DOHH2 (cell line): ENCODE measurements at regions not wholly inside any gene's neighbourhood (a gene's known extent, or its start where the extent isn't known, plus 50 kb on each side); places are given as distances from the start of the nearest gene placed in this dataset.

ENCODE experiments used
- H3F3A ChIP-seq: fragments of 200-600 bp; sonication (generic), shearing (Covaris generic); 2 replicates; pipeline ENCODE4 v1.6.0; 2016; ENCODE audit warnings: antibody characterized with exemption, mild to moderate bottlenecking; ENCODE audit not compliant: control insufficient read depth, insufficient read depth
- H3K27ac ChIP-seq: fragments of 200-600 bp; sonication (generic); 2 replicates; pipeline ENCODE4 v1.5.1; 2014; ENCODE audit warnings: low read depth, mild to moderate bottlenecking, low read length, moderate library complexity
- H3K27me3 ChIP-seq: fragments of 200-600 bp; sonication (generic); 2 replicates; pipeline ENCODE4 v1.6.1; 2014; ENCODE audit warnings: mild to moderate bottlenecking, low read length, mixed read lengths; ENCODE audit not compliant: control insufficient read depth
- H3K36me3 ChIP-seq: fragments of 200-600 bp; sonication (generic); 2 replicates; pipeline ENCODE4 v1.6.1; 2014; ENCODE audit warnings: mild to moderate bottlenecking, low read length, moderate library complexity, mixed read lengths; ENCODE audit not compliant: control insufficient read depth
- H3K4me1 ChIP-seq: fragments of 200-600 bp; sonication (generic); 2 replicates; pipeline ENCODE4 v1.6.1; 2014; ENCODE audit warnings: mild to moderate bottlenecking, low read length, mixed read lengths; ENCODE audit not compliant: control insufficient read depth
- H3K4me2 ChIP-seq: fragments of 200-600 bp; sonication (generic); 2 replicates; pipeline ENCODE4 v1.6.0; 2014; ENCODE audit warnings: mild to moderate bottlenecking, low read length, moderate library complexity
- H3K4me3 ChIP-seq: fragments of 200-600 bp; sonication (generic); 2 replicates; pipeline ENCODE4 v1.5.1; 2014; ENCODE audit warnings: mild to moderate bottlenecking, low read length, mixed read lengths
- H3K79me2 ChIP-seq: fragments of 200-600 bp; sonication (generic); 2 replicates; pipeline ENCODE4 v1.6.1; 2014; ENCODE audit warnings: mild to moderate bottlenecking, low read length, mixed read lengths; ENCODE audit not compliant: control insufficient read depth
- H3K9me2 ChIP-seq: fragments of 200-600 bp; sonication (generic); replicated peaks from 2 replicates; pipeline ENCODE4 v1.6.1; 2014; ENCODE audit warnings: mild to moderate bottlenecking, low read length, mixed read lengths; ENCODE audit not compliant: control insufficient read depth
- H3K9me3 ChIP-seq: fragments of 200-600 bp; sonication (generic); 2 replicates; pipeline ENCODE4 v1.6.1; 2014; ENCODE audit warnings: antibody characterized with exemption, low read length, mixed read lengths; ENCODE audit not compliant: control insufficient read depth, insufficient read depth
- H4K20me1 ChIP-seq: fragments of 200-600 bp; sonication (generic); 2 replicates; pipeline ENCODE4 v1.6.0; 2014; ENCODE audit warnings: low read depth, mild to moderate bottlenecking, antibody characterized with exemption, low read length, moderate library complexity; ENCODE audit not compliant: control insufficient read depth, insufficient read depth
- CTCF ChIP-seq: fragments of 200-600 bp; sonication (generic); IDR thresholded peaks from one replicate; pipeline ENCODE4 v1.5.1; 2014; ENCODE audit warnings: antibody characterized with exemption, mild to moderate bottlenecking, low read depth, low read length; ENCODE audit not compliant: poor library complexity, severe bottlenecking
- EZH2phosphoT487 ChIP-seq: fragments of 200-600 bp; sonication (generic); IDR thresholded peaks from 2 replicates; pipeline ENCODE4 v1.6.1; 2017; ENCODE audit warnings: borderline replicate concordance, mild to moderate bottlenecking, antibody characterized with exemption, low read length, moderate library complexity, mixed read lengths

- H3K4me1 ChIP-seq, result no peaks in the 10 kb centered on the region
- TF ChIP-seq CTCF, result no peak
- no peak for TF ChIP-seq EZH2phosphoT487
- no peak overlapping the region for H3K27ac ChIP-seq
- H3K9me2 ChIP-seq, result no peaks in the 10 kb centered on the region
- no peaks in the 10 kb centered on the region for H4K20me1 ChIP-seq
- H3K27me3 ChIP-seq, result no peaks in the 10 kb centered on the region; the same call in 1 of the 2 replicates
- no peak overlapping the region for H3K4me2 ChIP-seq
- H3K79me2 ChIP-seq, result no peaks in the 10 kb centered on the region
- no peaks in the 10 kb centered on the region for H3K9me3 ChIP-seq
- H3K36me3 ChIP-seq, result no peaks in the 10 kb centered on the region
- H3F3A ChIP-seq, result no peaks in the 10 kb centered on the region
- no peak overlapping the region for H3K4me3 ChIP-seq
These were observed 62.5 kb upstream of the LOC128125822 start for GRCh38 chr6:63509652-63510352.

GRCh38 chr6:63510353-63510686 lies 62.0 kb upstream of the LOC128125822 start:
- Histone ChIP-seq H3K27ac (no peak overlapping the region), H3K4me2 (no peak overlapping the region), H3K79me2 (no peaks in the 10 kb centered on the region), H3K9me2 (no peaks in the 10 kb centered on the region; the same call in 1 of the 2 replicates), H3F3A (no peaks in the 10 kb centered on the region), H3K27me3 (no peaks in the 10 kb centered on the region; the same call in 1 of the 2 replicates), H3K36me3 (no peaks in the 10 kb centered on the region), H3K4me1 (no peaks in the 10 kb centered on the region), H3K4me3 (no peak overlapping the region), H3K9me3 (no peaks in the 10 kb centered on the region), H4K20me1 (no peaks in the 10 kb centered on the region)
- TF ChIP-seq EZH2phosphoT487 (no peak), CTCF (no peak)

GRCh38 chr6:63510849-63511248 lies 61.4 kb upstream of the LOC128125822 start:
- no peaks in the 10 kb centered on the region for H3F3A ChIP-seq
- no peak overlapping the region for H3K4me3 ChIP-seq
- H3K9me3 ChIP-seq, result no peaks in the 10 kb centered on the region
- no peaks in the 10 kb centered on the region; the same call in 1 of the 2 replicates for H3K27me3 ChIP-seq
- H3K4me1 ChIP-seq, result no peaks in the 10 kb centered on the region
- no peaks in the 10 kb centered on the region for H4K20me1 ChIP-seq
- no peak overlapping the region for H3K27ac ChIP-seq
- no peaks in the 10 kb centered on the region for H3K36me3 ChIP-seq
- no peak for TF ChIP-seq EZH2phosphoT487
- TF ChIP-seq CTCF, result no peak
- no peaks in the 10 kb centered on the region for H3K79me2 ChIP-seq
- no peaks in the 10 kb centered on the region; the same call in 1 of the 2 replicates for H3K9me2 ChIP-seq
- H3K4me2 ChIP-seq, result no peak overlapping the region
